ENCODE measurements at regions not wholly inside any gene's neighbourhood (a gene's known extent, or its start where the extent isn't known, plus 50 kb on each side); places are given as distances from the start of the nearest gene placed in this dataset.

GRCh38 chr10:125343118-125343925 lies 183.0 kb upstream of the CTBP2 start:
- H3K27ac ChIP-seq (replicated peaks; ENCODE audit: low read length), result no peak overlapping the region

GRCh38 chr10:125341611-125342010 lies 181.2 kb upstream of the CTBP2 start:
- H3K4ac ChIP-seq (ENCODE audit: low read length), result no peak overlapping the region
- H3K9me3 ChIP-seq (replicated peaks in 1 of 2; ENCODE audit: control insufficient read depth in 2 of 2, insufficient read depth in 1 of 2, low read depth in 1 of 2, low read length in 2 of 2), result no peaks in the 10 kb centered on the region
- no peaks in the 10 kb centered on the region for H3K36me3 ChIP-seq (replicated peaks in 1 of 2; ENCODE audit: control insufficient read depth in 2 of 2, insufficient read depth in 2 of 2, low read length in 2 of 2)
- no peak overlapping the region for H2BK120ac ChIP-seq (ENCODE audit: low read depth, low read length)
- no peak overlapping the region for H3K27ac ChIP-seq (replicated peaks; ENCODE audit: low read length)
- DNase-seq (ENCODE audit: low spot score), result no peak
- no peak overlapping the region for H3K4me3 ChIP-seq (ENCODE audit: low read length in 2 of 2)
- no peak overlapping the region for H2BK15ac ChIP-seq (ENCODE audit: low read length)
- H4K8ac ChIP-seq (ENCODE audit: low read depth, low read length), result no peak overlapping the region
- no peak overlapping the region for H4K91ac ChIP-seq (ENCODE audit: low read depth, low read length, poor library complexity)
- H3K4me1 ChIP-seq (ENCODE audit: control insufficient read depth in 2 of 2, insufficient read depth in 1 of 2, low read depth in 1 of 2, low read length in 2 of 2), result no peaks in the 10 kb centered on the region
- WGBS, 2 donors (ENCODE audit: extremely low coverage in 2 of 2, insufficient read length in 2 of 2, insufficient replicate concordance in 1 of 2), result no CpG with 5 or more reads among the region's 5 CpGs
- H3K18ac ChIP-seq (ENCODE audit: low read length), result no peak overlapping the region
- no peak overlapping the region for H2AFZ ChIP-seq (ENCODE audit: low read length)
- H2BK12ac ChIP-seq (ENCODE audit: low read length), result no peak overlapping the region
- H3K27me3 ChIP-seq (ENCODE audit: control insufficient read depth in 3 of 3, insufficient read depth in 3 of 3, low read depth in 1 of 3, low read length in 3 of 3), result no peaks in the 10 kb centered on the region
- H3K23ac ChIP-seq (ENCODE audit: low read depth, low read length, poor library complexity), result no peak overlapping the region
- no peak overlapping the region for H3K14ac ChIP-seq (ENCODE audit: low read length)
- no peaks in the 10 kb centered on the region for H3K79me1 ChIP-seq (ENCODE audit: low read depth, low read length)
- H2AK5ac ChIP-seq (ENCODE audit: low read depth, low read length), result no peak overlapping the region
- H2BK5ac ChIP-seq (ENCODE audit: low read length), result no peak overlapping the region
- no peak overlapping the region for H3K9ac ChIP-seq (ENCODE audit: low read depth, low read length, poor library complexity)
- H3K4me2 ChIP-seq (ENCODE audit: insufficient read depth, low read length, poor library complexity, severe bottlenecking), result no peak overlapping the region

More at GRCh38 chr10:125343118-125343925, 183.0 kb upstream of the CTBP2 start:
- H3K23ac ChIP-seq (ENCODE audit: low read depth, low read length, poor library complexity), result no peak overlapping the region
- H3K18ac ChIP-seq (ENCODE audit: low read length), result no peak overlapping the region
- no peak overlapping the region for H3K4me2 ChIP-seq (ENCODE audit: insufficient read depth, low read length, poor library complexity, severe bottlenecking)
- no peak overlapping the region for H3K4ac ChIP-seq (ENCODE audit: low read length)
- H3K36me3 ChIP-seq (replicated peaks in 1 of 2; ENCODE audit: control insufficient read depth in 2 of 2, insufficient read depth in 2 of 2, low read length in 2 of 2), result no peaks in the 10 kb centered on the region
- H3K27me3 ChIP-seq (ENCODE audit: control insufficient read depth in 3 of 3, insufficient read depth in 3 of 3, low read depth in 1 of 3, low read length in 3 of 3), result no peaks in the 10 kb centered on the region
- DNase-seq (ENCODE audit: low spot score), result peak; percentile 3
- H2BK120ac ChIP-seq (ENCODE audit: low read depth, low read length), result no peak overlapping the region
- peaks cover 0 to 1% of the 10 kb centered on the region in 2 donors for H3K9me3 ChIP-seq (replicated peaks in 1 of 2; ENCODE audit: control insufficient read depth in 2 of 2, insufficient read depth in 1 of 2, low read depth in 1 of 2, low read length in 2 of 2)
- no CpG with 5 or more reads among the region's 10 CpGs for WGBS, 2 donors (ENCODE audit: extremely low coverage in 2 of 2, insufficient read length in 2 of 2, insufficient replicate concordance in 1 of 2)
- no peak overlapping the region for H2BK12ac ChIP-seq (ENCODE audit: low read length)
- no peaks in the 10 kb centered on the region for H3K79me1 ChIP-seq (ENCODE audit: low read depth, low read length)
- H3K14ac ChIP-seq (ENCODE audit: low read length), result no peak overlapping the region
- H2BK15ac ChIP-seq (ENCODE audit: low read length), result no peak overlapping the region
- H4K91ac ChIP-seq (ENCODE audit: low read depth, low read length, poor library complexity), result no peak overlapping the region
- H2AK5ac ChIP-seq (ENCODE audit: low read depth, low read length), result no peak overlapping the region
- no peak overlapping the region for H4K8ac ChIP-seq (ENCODE audit: low read depth, low read length)
- no peak overlapping the region for H2BK5ac ChIP-seq (ENCODE audit: low read length)
- no peak overlapping the region for H3K4me3 ChIP-seq (ENCODE audit: low read length in 2 of 2)
- H3K4me1 ChIP-seq (ENCODE audit: control insufficient read depth in 2 of 2, insufficient read depth in 1 of 2, low read depth in 1 of 2, low read length in 2 of 2), result no peaks in the 10 kb centered on the region
- no peak overlapping the region for H3K9ac ChIP-seq (ENCODE audit: low read depth, low read length, poor library complexity)
- H2AFZ ChIP-seq (ENCODE audit: low read length), result no peak overlapping the region

GRCh38 chr10:125340903-125341302 lies 180.5 kb upstream of the CTBP2 start:
- Histone ChIP-seq H3K4ac (ENCODE audit: low read length) (no peak overlapping the region), H3K4me3 (ENCODE audit: low read length in 2 of 2) (no peak overlapping the region), H3K4me2 (ENCODE audit: insufficient read depth, low read length, poor library complexity, severe bottlenecking) (no peak overlapping the region), H3K36me3 (replicated peaks in 1 of 2; ENCODE audit: control insufficient read depth in 2 of 2, insufficient read depth in 2 of 2, low read length in 2 of 2) (no peaks in the 10 kb centered on the region), H3K18ac (ENCODE audit: low read length) (no peak overlapping the region), H3K27me3 (ENCODE audit: control insufficient read depth in 3 of 3, insufficient read depth in 3 of 3, low read depth in 1 of 3, low read length in 3 of 3) (no peaks in the 10 kb centered on the region), H2BK120ac (ENCODE audit: low read depth, low read length) (no peak overlapping the region), H2BK12ac (ENCODE audit: low read length) (no peak overlapping the region), H3K4me1 (ENCODE audit: control insufficient read depth in 2 of 2, insufficient read depth in 1 of 2, low read depth in 1 of 2, low read length in 2 of 2) (no peaks in the 10 kb centered on the region), H2BK15ac (ENCODE audit: low read length) (no peak overlapping the region), H4K8ac (ENCODE audit: low read depth, low read length) (no peak overlapping the region), H4K91ac (ENCODE audit: low read depth, low read length, poor library complexity) (no peak overlapping the region), H2BK5ac (ENCODE audit: low read length) (no peak overlapping the region), H3K27ac (replicated peaks; ENCODE audit: low read length) (no peak overlapping the region), H3K9ac (ENCODE audit: low read depth, low read length, poor library complexity) (no peak overlapping the region), H2AK5ac (ENCODE audit: low read depth, low read length) (no peak overlapping the region), H3K9me3 (replicated peaks in 1 of 2; ENCODE audit: control insufficient read depth in 2 of 2, insufficient read depth in 1 of 2, low read depth in 1 of 2, low read length in 2 of 2) (no peaks in the 10 kb centered on the region), H3K79me1 (ENCODE audit: low read depth, low read length) (no peaks in the 10 kb centered on the region), H3K23ac (ENCODE audit: low read depth, low read length, poor library complexity) (no peak overlapping the region), H2AFZ (ENCODE audit: low read length) (no peak overlapping the region), H3K14ac (ENCODE audit: low read length) (no peak overlapping the region)
- DNase-seq (ENCODE audit: low spot score), result no peak
- WGBS, 2 donors (ENCODE audit: extremely low coverage in 2 of 2, insufficient read length in 2 of 2, insufficient replicate concordance in 1 of 2), result no CpG with 5 or more reads among the region's 4 CpGs

GRCh38 chr10:125337510-125337909 lies 177.1 kb upstream of the CTBP2 start:
- H3K4me3 ChIP-seq (ENCODE audit: low read length in 2 of 2), result no peak overlapping the region
- no peak overlapping the region for H2BK5ac ChIP-seq (ENCODE audit: low read length)
- H3K4me1 ChIP-seq (ENCODE audit: control insufficient read depth in 2 of 2, insufficient read depth in 1 of 2, low read depth in 1 of 2, low read length in 2 of 2), result no peaks in the 10 kb centered on the region
- no peak for DNase-seq (ENCODE audit: low spot score)
- H3K36me3 ChIP-seq (replicated peaks in 1 of 2; ENCODE audit: control insufficient read depth in 2 of 2, insufficient read depth in 2 of 2, low read length in 2 of 2), result no peaks in the 10 kb centered on the region
- H3K18ac ChIP-seq (ENCODE audit: low read length), result no peak overlapping the region
- no peak overlapping the region for H4K8ac ChIP-seq (ENCODE audit: low read depth, low read length)
- H3K14ac ChIP-seq (ENCODE audit: low read length), result no peak overlapping the region
- H3K79me1 ChIP-seq (ENCODE audit: low read depth, low read length), result no peaks in the 10 kb centered on the region
- H4K91ac ChIP-seq (ENCODE audit: low read depth, low read length, poor library complexity), result no peak overlapping the region
- no peak overlapping the region for H3K27ac ChIP-seq (replicated peaks; ENCODE audit: low read length)
- WGBS, 2 donors (ENCODE audit: extremely low coverage in 2 of 2, insufficient read length in 2 of 2, insufficient replicate concordance in 1 of 2), result no CpG with 5 or more reads among the region's 5 CpGs
- H3K9me3 ChIP-seq (replicated peaks in 1 of 2; ENCODE audit: control insufficient read depth in 2 of 2, insufficient read depth in 1 of 2, low read depth in 1 of 2, low read length in 2 of 2), result no peaks in the 10 kb centered on the region
- H2AK5ac ChIP-seq (ENCODE audit: low read depth, low read length), result no peak overlapping the region
- no peak overlapping the region for H2BK120ac ChIP-seq (ENCODE audit: low read depth, low read length)
- H3K4me2 ChIP-seq (ENCODE audit: insufficient read depth, low read length, poor library complexity, severe bottlenecking), result no peak overlapping the region
- no peak overlapping the region for H2AFZ ChIP-seq (ENCODE audit: low read length)
- no peak overlapping the region for H3K4ac ChIP-seq (ENCODE audit: low read length)
- no peak overlapping the region for H3K23ac ChIP-seq (ENCODE audit: low read depth, low read length, poor library complexity)
- no peak overlapping the region for H2BK15ac ChIP-seq (ENCODE audit: low read length)
- H3K27me3 ChIP-seq (ENCODE audit: control insufficient read depth in 3 of 3, insufficient read depth in 3 of 3, low read depth in 1 of 3, low read length in 3 of 3), result no peaks in the 10 kb centered on the region
- no peak overlapping the region for H3K9ac ChIP-seq (ENCODE audit: low read depth, low read length, poor library complexity)
- no peak overlapping the region for H2BK12ac ChIP-seq (ENCODE audit: low read length)

All from neuronal stem cell (in vitro differentiated cells).